GM12878 (cell line): ENCODE measurements at regions not wholly inside any gene's neighbourhood (a gene's known extent, or its start where the extent isn't known, plus 50 kb on each side); places are given as distances from the start of the nearest gene placed in this dataset.

Experiments used
- ATAC-seq: fragments of 200-7000 bp; cut with Tn5 transposase; 3 replicates; pipeline ENCODE4 v1.9.1; 2020; ENCODE audit warnings: mild to moderate bottlenecking, moderate library complexity
- BruUV-seq: library from RNA; stranded (reverse); fragments of 400-500 nt; replicated peaks from 2 replicates; lab custom pipeline; 2021; lab: Mats Ljungman, UMichigan
- CTCF ChIA-PET: fragments of 300-600 bp; sonication (Branson Sonifier 250); formaldehyde crosslinking; extraction: SDS; loops from one replicate; lab custom pipeline; 2021; ENCODE audit warnings: inconsistent platforms; lab: Yijun Ruan, JAX
- POLR2A ChIA-PET: fragments of 350-600 bp; formaldehyde crosslinking; extraction: SDS; loops from one replicate; lab custom pipeline; 2021; ENCODE audit warnings: inconsistent platforms; lab: Charles Lee
- RAD21 ChIA-PET: fragments of 300-600 bp; sonication (Branson Sonifier 250); formaldehyde crosslinking; loops from one replicate; lab custom pipeline; 2023; ENCODE audit warnings: antibody characterized with exemption; ENCODE audit not compliant: unreplicated experiment; lab: Charles Lee
- SMC1A ChIA-PET: fragments of 300-600 bp; sonication (Branson Sonifier 250); formaldehyde crosslinking; loops from one replicate; lab custom pipeline; 2023; ENCODE audit not compliant: unreplicated experiment, uncharacterized antibody; lab: Charles Lee
- DNase-seq: peaks from one replicate; pipeline ENCODE4 v3.0.0-alpha.2; 2011; ENCODE audit warnings: low read depth, low spot score
- FAIRE-seq: peaks from 3 replicates; lab custom pipeline; 2011; peaks lifted over from hg19 to GRCh38; lab: Jason Lieb, UNC
- H2AFZ ChIP-seq: 2 replicates; pipeline ENCODE4 v1.6.0; 2011; ENCODE audit warnings: low read depth, low read length, control low read depth; ENCODE audit not compliant: control insufficient read depth
- H3K27ac ChIP-seq: 2 replicates; pipeline ENCODE4 v1.5.1; 2011; ENCODE audit warnings: control low read depth; ENCODE audit not compliant: control insufficient read depth, insufficient read depth
- H3K27me3 ChIP-seq, 2 experiments: replicated peaks in 1 of 2; 2 replicates each; pipeline versions ENCODE4 v1.6.0 to v1.6.1; 2011; ENCODE audit warnings: low read length in 1 of 2; ENCODE audit not compliant: control insufficient read depth in 2 of 2, insufficient read depth in 2 of 2
- H3K36me3 ChIP-seq, 2 experiments: 2 replicates each; pipeline ENCODE4 v1.5.1; 2011; ENCODE audit warnings: low read length in 1 of 2; ENCODE audit not compliant: control insufficient read depth in 2 of 2, insufficient read depth in 2 of 2
- H3K4me1 ChIP-seq: 2 replicates; pipeline ENCODE4 v1.6.1; 2011; ENCODE audit warnings: mild to moderate bottlenecking, low read length, moderate library complexity, mixed read lengths; ENCODE audit not compliant: control insufficient read depth, insufficient read depth
- H3K4me2 ChIP-seq: 2 replicates; pipeline ENCODE4 v1.6.0; 2011; ENCODE audit warnings: control low read depth; ENCODE audit not compliant: control insufficient read depth, insufficient read depth
- H3K4me3 ChIP-seq: fragments of 200-600 bp; sonication (generic); 2 replicates; pipeline ENCODE4 v1.5.1; 2016
- H3K79me2 ChIP-seq: 2 replicates; pipeline ENCODE4 v1.6.0; 2011; ENCODE audit warnings: low read length; ENCODE audit not compliant: control insufficient read depth, insufficient read depth
- H3K9ac ChIP-seq: 2 replicates; pipeline ENCODE4 v1.8.0; 2011; ENCODE audit warnings: low read length, control low read depth, mixed read lengths; ENCODE audit not compliant: control insufficient read depth, insufficient read depth
- H3K9me3 ChIP-seq: replicated peaks from 3 replicates; pipeline ENCODE4 v1.5.1; 2011; ENCODE audit warnings: mild to moderate bottlenecking, low read length; ENCODE audit not compliant: control insufficient read depth, insufficient read depth
- H4K20me1 ChIP-seq: 2 replicates; pipeline ENCODE4 v1.6.0; 2011; ENCODE audit not compliant: control insufficient read depth, insufficient read depth
- CEBPB ChIP-seq, 2 experiments: fragments of 150-350 bp in 1 of 2; IDR thresholded peaks; 2 replicates each; pipeline ENCODE4 v1.6.1; 2012 to 2014; ENCODE audit warnings: low read depth in 2 of 2, low read length in 2 of 2, borderline replicate concordance in 1 of 2, inconsistent platforms in 1 of 2
- IRF3 ChIP-seq: fragments of 450-650 bp; IDR thresholded peaks from 2 replicates; pipeline ENCODE4 v1.6.1; 2014; ENCODE audit warnings: mild to moderate bottlenecking
- NFXL1 ChIP-seq: fragments of 450-650 bp; IDR thresholded peaks from 2 replicates; pipeline ENCODE4 v1.6.1; 2017; ENCODE audit warnings: antibody characterized with exemption, mild to moderate bottlenecking, borderline replicate concordance
- PAX5 ChIP-seq: IDR thresholded peaks from 2 replicates; pipeline ENCODE4 v1.6.1; 2011; ENCODE audit warnings: low read depth, low read length, borderline replicate concordance
- RBBP5 ChIP-seq: fragments of 200-600 bp; sonication (generic); conservative IDR thresholded peaks from 2 replicates; pipeline ENCODE4 v1.6.1; 2016
- SP1 ChIP-seq: IDR thresholded peaks from one replicate; pipeline ENCODE4 v1.6.1; 2011; ENCODE audit warnings: low read depth, low read length
- TCF7 ChIP-seq: IDR thresholded peaks from 2 replicates; pipeline ENCODE4 v1.6.1; 2014; ENCODE audit warnings: antibody characterized with exemption, borderline replicate concordance
- ZNF207 ChIP-seq: fragments of 450-650 bp; IDR thresholded peaks from 2 replicates; pipeline ENCODE4 v1.6.1; 2014; ENCODE audit warnings: antibody characterized with exemption, mild to moderate bottlenecking, borderline replicate concordance
- ZNF384 ChIP-seq: IDR thresholded peaks from 2 replicates; pipeline ENCODE4 v1.6.1; 2012; ENCODE audit warnings: low read depth, mild to moderate bottlenecking, low read length, improper control_type of control experiment, borderline replicate concordance
- WGBS: methylation state at CpG from one replicate; pipeline ENCODE4 v1.1.6; 2016; ENCODE audit warnings: low lambda C conversion rate; ENCODE audit not compliant: insufficient replicate concordance, insufficient coverage; ENCODE audit errors: missing lambda C conversion rate; 5-methylcytosine and 5-hydroxymethylcytosine counted together
- in situ Hi-C: fragments of 300-500 bp; cut with MboI; formaldehyde crosslinking; loops from 9 replicates; pipeline ENCODE4 v1.14.3; 2018; ENCODE audit warnings: mixed read lengths
- intact Hi-C: fragments of 100-400 bp; cut with micrococcal nuclease; formaldehyde crosslinking; loops from one replicate; pipeline ENCODE4 v1.14.2; 2022; ENCODE audit not compliant: unreplicated experiment
- TF ChIP-seq, protein P1 (sequence below): fragments of 450-650 bp; IDR thresholded peaks from 2 replicates; pipeline ENCODE4 v1.6.1; 2018; ENCODE audit warnings: borderline replicate concordance, mild to moderate bottlenecking; ENCODE audit not compliant: partially characterized antibody
- TF ChIP-seq, protein P2 (sequence below): fragments of 450-650 bp; conservative IDR thresholded peaks from 2 replicates; pipeline ENCODE4 v1.6.1; 2017; ENCODE audit warnings: mild to moderate bottlenecking, moderate library complexity

- SMC1A ChIA-PET: no interaction called here
- TF ChIP-seq RBBP5: no peak
- TF ChIP-seq ZNF384: no peak
Observed at GRCh38 chr1:238293075-238293474, 402.4 kb upstream of the ZP4 start.

GRCh38 chr1:238281418-238281817 is 390.7 kb upstream of the ZP4 start:
- DNase-seq (no peak), ATAC-seq (no peak), FAIRE-seq (no peak)
- ChIA-PET CTCF (no interaction called here), POLR2A (no interaction called here), SMC1A (no interaction called here), RAD21 (no interaction called here)
- H3K4me3 ChIP-seq: no peak overlapping the region
- no peaks in the 10 kb centered on the region for H3K36me3 ChIP-seq
- H3K9me3 ChIP-seq: no peaks in the 10 kb centered on the region
- H4K20me1 ChIP-seq: no peaks in the 10 kb centered on the region
- no peak overlapping the region for H3K4me2 ChIP-seq
- intact Hi-C loops: no loop called here
- no peak overlapping the region for H3K9ac ChIP-seq
- BruUV-seq: no TSS peak
- in situ Hi-C loops: no loop called here
- 36% methylated on average over 1 of the region's 1 CpG for WGBS
- H2AFZ ChIP-seq: no peak overlapping the region
- H3K4me1 ChIP-seq: no peaks in the 10 kb centered on the region
- H3K27ac ChIP-seq: no peak overlapping the region
- H3K79me2 ChIP-seq: no peaks in the 10 kb centered on the region
- H3K27me3 ChIP-seq: no peaks in the 10 kb centered on the region
- TF ChIP-seq TCF7: no peak
- TF ChIP-seq IRF3: no peak
- TF ChIP-seq, protein P1, sequence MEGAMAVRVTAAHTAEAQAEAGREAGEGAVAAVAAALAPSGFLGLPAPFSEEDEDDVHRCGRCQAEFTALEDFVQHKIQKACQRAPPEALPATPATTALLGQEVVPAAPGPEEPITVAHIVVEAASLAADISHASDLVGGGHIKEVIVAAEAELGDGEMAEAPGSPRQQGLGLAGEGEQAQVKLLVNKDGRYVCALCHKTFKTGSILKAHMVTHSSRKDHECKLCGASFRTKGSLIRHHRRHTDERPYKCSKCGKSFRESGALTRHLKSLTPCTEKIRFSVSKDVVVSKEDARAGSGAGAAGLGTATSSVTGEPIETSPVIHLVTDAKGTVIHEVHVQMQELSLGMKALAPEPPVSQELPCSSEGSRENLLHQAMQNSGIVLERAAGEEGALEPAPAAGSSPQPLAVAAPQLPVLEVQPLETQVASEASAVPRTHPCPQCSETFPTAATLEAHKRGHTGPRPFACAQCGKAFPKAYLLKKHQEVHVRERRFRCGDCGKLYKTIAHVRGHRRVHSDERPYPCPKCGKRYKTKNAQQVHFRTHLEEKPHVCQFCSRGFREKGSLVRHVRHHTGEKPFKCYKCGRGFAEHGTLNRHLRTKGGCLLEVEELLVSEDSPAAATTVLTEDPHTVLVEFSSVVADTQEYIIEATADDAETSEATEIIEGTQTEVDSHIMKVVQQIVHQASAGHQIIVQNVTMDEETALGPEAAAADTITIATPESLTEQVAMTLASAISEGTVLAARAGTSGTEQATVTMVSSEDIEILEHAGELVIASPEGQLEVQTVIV: no peak
- no peak for TF ChIP-seq CEBPB (IDR thresholded peaks at IDR 0.05; ENCODE audit: borderline replicate concordance in 1 of 2, low read depth in 2 of 2, low read length in 2 of 2)
- no peak for TF ChIP-seq SP1
- TF ChIP-seq PAX5: no peak
- no peak for TF ChIP-seq RBBP5
- TF ChIP-seq ZNF207: no peak
- TF ChIP-seq NFXL1: no peak
- TF ChIP-seq, protein P2, sequence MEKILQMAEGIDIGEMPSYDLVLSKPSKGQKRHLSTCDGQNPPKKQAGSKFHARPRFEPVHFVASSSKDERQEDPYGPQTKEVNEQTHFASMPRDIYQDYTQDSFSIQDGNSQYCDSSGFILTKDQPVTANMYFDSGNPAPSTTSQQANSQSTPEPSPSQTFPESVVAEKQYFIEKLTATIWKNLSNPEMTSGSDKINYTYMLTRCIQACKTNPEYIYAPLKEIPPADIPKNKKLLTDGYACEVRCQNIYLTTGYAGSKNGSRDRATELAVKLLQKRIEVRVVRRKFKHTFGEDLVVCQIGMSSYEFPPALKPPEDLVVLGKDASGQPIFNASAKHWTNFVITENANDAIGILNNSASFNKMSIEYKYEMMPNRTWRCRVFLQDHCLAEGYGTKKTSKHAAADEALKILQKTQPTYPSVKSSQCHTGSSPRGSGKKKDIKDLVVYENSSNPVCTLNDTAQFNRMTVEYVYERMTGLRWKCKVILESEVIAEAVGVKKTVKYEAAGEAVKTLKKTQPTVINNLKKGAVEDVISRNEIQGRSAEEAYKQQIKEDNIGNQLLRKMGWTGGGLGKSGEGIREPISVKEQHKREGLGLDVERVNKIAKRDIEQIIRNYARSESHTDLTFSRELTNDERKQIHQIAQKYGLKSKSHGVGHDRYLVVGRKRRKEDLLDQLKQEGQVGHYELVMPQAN: no peak

More at GRCh38 chr1:238293075-238293474, 402.4 kb upstream of the ZP4 start:
- in situ Hi-C loops (no loop called here), intact Hi-C loops (no loop called here)
- no peak overlapping the region for H3K4me2 ChIP-seq
- DNase-seq (no peak), ATAC-seq (no peak), FAIRE-seq (no peak)
- ChIA-PET POLR2A (no interaction called here), RAD21 (interaction anchor here (0.6 kb wide), 1 partner anchor 30 kb away, joined by 4 read pairs; no protein-coding TSS in a partner anchor), CTCF (no interaction called here)
- no peak overlapping the region for H2AFZ ChIP-seq
- no peak overlapping the region for H3K9ac ChIP-seq
- no peak overlapping the region for H3K27ac ChIP-seq
- H3K4me3 ChIP-seq: no peak overlapping the region
- 45% methylated on average over 3 of the region's 3 CpGs for WGBS
- H3K79me2 ChIP-seq: no peaks in the 10 kb centered on the region
- no peaks in the 10 kb centered on the region for H3K4me1 ChIP-seq
- H4K20me1 ChIP-seq: no peaks in the 10 kb centered on the region
- H3K27me3 ChIP-seq: no peaks in the 10 kb centered on the region
- H3K9me3 ChIP-seq: no peaks in the 10 kb centered on the region
- no TSS peak for BruUV-seq
- H3K36me3 ChIP-seq: no peaks in the 10 kb centered on the region
